ENCODE measurements at regions not wholly inside any gene's neighbourhood (a gene's known extent, or its start where the extent isn't known, plus 50 kb on each side); places are given as distances from the start of the nearest gene placed in this dataset.

- no peak for DNase-seq
- H3K4me2 ChIP-seq: 0 out of 2 replicates have a peak overlapping the region, but pooled peaks have one; percentile 33
- H2AFZ ChIP-seq (ENCODE audit: low read depth): no peak overlapping the region
- POLR2A ChIA-PET: interaction anchor here (0.7 kb wide), 1 partner anchor 110 kb away, joined by 3 read pairs; no protein-coding TSS in a partner anchor
- no peaks in the 10 kb centered on the region for H3K79me2 ChIP-seq (ENCODE audit: insufficient read depth)
- no peaks in the 10 kb centered on the region for H4K20me1 ChIP-seq (ENCODE audit: insufficient read depth)
- no peaks in the 10 kb centered on the region for H3K9me3 ChIP-seq
- no peaks in the 10 kb centered on the region for H3K27me3 ChIP-seq (ENCODE audit: insufficient read depth)
- 89% methylated on average over 4 of the region's 4 CpGs for WGBS (ENCODE audit: low lambda C conversion rate)
- H3F3A ChIP-seq (replicated peaks; ENCODE audit: insufficient read depth): no peaks in the 10 kb centered on the region
- no peaks in the 10 kb centered on the region for H3K9me2 ChIP-seq
- peaks cover 8 to 15% of the 10 kb centered on the region in 2 experiments; a peak in 2 of 4 replicates for H3K4me1 ChIP-seq (ENCODE audit: control insufficient read depth in 1 of 2, insufficient read depth in 2 of 2, low read depth in 1 of 2, low read length in 1 of 2)
- peak overlapping the region in 1 of 2 experiments; percentile 42; a peak in 2 of 4 replicates for H3K27ac ChIP-seq (ENCODE audit: low read depth in 2 of 2, low read length in 1 of 2)
- CTCF ChIA-PET: interaction anchor here (1.4 kb wide), 1 partner anchor 107 kb away, joined by 3 read pairs; no protein-coding TSS in a partner anchor
- no peak overlapping the region for H3K9ac ChIP-seq
- no peaks in the 10 kb centered on the region for H3K36me3 ChIP-seq (replicated peaks in 1 of 2; ENCODE audit: control insufficient read depth in 1 of 2, insufficient read depth in 2 of 2, low read length in 1 of 2)
- H3K4me3 ChIP-seq (ENCODE audit: low read depth in 2 of 2, low read length in 1 of 2): no peak overlapping the region
- TF ChIP-seq, protein P1, sequence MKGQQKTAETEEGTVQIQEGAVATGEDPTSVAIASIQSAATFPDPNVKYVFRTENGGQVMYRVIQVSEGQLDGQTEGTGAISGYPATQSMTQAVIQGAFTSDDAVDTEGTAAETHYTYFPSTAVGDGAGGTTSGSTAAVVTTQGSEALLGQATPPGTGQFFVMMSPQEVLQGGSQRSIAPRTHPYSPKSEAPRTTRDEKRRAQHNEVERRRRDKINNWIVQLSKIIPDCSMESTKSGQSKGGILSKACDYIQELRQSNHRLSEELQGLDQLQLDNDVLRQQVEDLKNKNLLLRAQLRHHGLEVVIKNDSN (IDR thresholded peaks at IDR 0.05; ENCODE audit: borderline replicate concordance, low read depth): no peak
- TF ChIP-seq RFX5 (IDR thresholded peaks at IDR 0.05; ENCODE audit: low read length) (no peak), GATA2 (CRISPR knock-in tag; IDR thresholded peaks at IDR 0.05) (no peak), TEAD4 (IDR thresholded peaks at IDR 0.05; ENCODE audit: borderline replicate concordance, insufficient read depth) (no peak)
These were observed 113.7 kb upstream of the SPRED2 start for GRCh38 chr2:65545837-65546805.

GRCh38 chr2:65541773-65542172, 109.4 kb upstream of the SPRED2 start:
- TF ChIP-seq, protein P1 (IDR thresholded peaks at IDR 0.05; ENCODE audit: borderline replicate concordance, low read depth): no peak
- TF ChIP-seq MXI1 (IDR thresholded peaks at IDR 0.05; ENCODE audit: low read depth, low read length) (no peak), FOXM1 (IDR thresholded peaks at IDR 0.05; ENCODE audit: low read depth) (no peak), JUND (IDR thresholded peaks at IDR 0.05) (no peak), TEAD4 (IDR thresholded peaks at IDR 0.05; ENCODE audit: borderline replicate concordance, insufficient read depth) (no peak), SIN3A (IDR thresholded peaks at IDR 0.05; ENCODE audit: borderline replicate concordance, low read depth, low read length) (no peak), TCF12 (IDR thresholded peaks at IDR 0.05) (no peak), MEF2A (IDR thresholded peaks at IDR 0.05; ENCODE audit: borderline replicate concordance, low read depth) (no peak), TAF1 (IDR thresholded peaks at IDR 0.05; ENCODE audit: borderline replicate concordance, low read depth, low read length) (no peak), YY1 (IDR thresholded peaks at IDR 0.05; ENCODE audit: low read depth) (no peak), MAX (IDR thresholded peaks at IDR 0.05; ENCODE audit: low read depth) (no peak), RXRA (IDR thresholded peaks at IDR 0.05; ENCODE audit: borderline replicate concordance, low read depth) (no peak), NRF1 (IDR thresholded peaks at IDR 0.05; ENCODE audit: low read depth, low read length) (no peak), SMC3 (IDR thresholded peaks at IDR 0.05; ENCODE audit: low read depth, low read length) (no peak), RCOR1 (IDR thresholded peaks at IDR 0.05; ENCODE audit: low read length) (no peak), GATA2 (CRISPR knock-in tag; IDR thresholded peaks at IDR 0.05) (no peak), ELF1 (IDR thresholded peaks at IDR 0.05) (no peak)
- TF ChIP-seq, protein P2, sequence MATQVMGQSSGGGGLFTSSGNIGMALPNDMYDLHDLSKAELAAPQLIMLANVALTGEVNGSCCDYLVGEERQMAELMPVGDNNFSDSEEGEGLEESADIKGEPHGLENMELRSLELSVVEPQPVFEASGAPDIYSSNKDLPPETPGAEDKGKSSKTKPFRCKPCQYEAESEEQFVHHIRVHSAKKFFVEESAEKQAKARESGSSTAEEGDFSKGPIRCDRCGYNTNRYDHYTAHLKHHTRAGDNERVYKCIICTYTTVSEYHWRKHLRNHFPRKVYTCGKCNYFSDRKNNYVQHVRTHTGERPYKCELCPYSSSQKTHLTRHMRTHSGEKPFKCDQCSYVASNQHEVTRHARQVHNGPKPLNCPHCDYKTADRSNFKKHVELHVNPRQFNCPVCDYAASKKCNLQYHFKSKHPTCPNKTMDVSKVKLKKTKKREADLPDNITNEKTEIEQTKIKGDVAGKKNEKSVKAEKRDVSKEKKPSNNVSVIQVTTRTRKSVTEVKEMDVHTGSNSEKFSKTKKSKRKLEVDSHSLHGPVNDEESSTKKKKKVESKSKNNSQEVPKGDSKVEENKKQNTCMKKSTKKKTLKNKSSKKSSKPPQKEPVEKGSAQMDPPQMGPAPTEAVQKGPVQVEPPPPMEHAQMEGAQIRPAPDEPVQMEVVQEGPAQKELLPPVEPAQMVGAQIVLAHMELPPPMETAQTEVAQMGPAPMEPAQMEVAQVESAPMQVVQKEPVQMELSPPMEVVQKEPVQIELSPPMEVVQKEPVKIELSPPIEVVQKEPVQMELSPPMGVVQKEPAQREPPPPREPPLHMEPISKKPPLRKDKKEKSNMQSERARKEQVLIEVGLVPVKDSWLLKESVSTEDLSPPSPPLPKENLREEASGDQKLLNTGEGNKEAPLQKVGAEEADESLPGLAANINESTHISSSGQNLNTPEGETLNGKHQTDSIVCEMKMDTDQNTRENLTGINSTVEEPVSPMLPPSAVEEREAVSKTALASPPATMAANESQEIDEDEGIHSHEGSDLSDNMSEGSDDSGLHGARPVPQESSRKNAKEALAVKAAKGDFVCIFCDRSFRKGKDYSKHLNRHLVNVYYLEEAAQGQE (IDR thresholded peaks at IDR 0.05; ENCODE audit: low read depth, low read length): no peak
- TF ChIP-seq, protein P3, sequence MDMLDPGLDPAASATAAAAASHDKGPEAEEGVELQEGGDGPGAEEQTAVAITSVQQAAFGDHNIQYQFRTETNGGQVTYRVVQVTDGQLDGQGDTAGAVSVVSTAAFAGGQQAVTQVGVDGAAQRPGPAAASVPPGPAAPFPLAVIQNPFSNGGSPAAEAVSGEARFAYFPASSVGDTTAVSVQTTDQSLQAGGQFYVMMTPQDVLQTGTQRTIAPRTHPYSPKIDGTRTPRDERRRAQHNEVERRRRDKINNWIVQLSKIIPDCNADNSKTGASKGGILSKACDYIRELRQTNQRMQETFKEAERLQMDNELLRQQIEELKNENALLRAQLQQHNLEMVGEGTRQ (IDR thresholded peaks at IDR 0.05; ENCODE audit: borderline replicate concordance, low read depth, low read length): no peak
- Histone ChIP-seq H3K79me2 (ENCODE audit: insufficient read depth) (no peaks in the 10 kb centered on the region), H3K4me2 (no peak overlapping the region), H3F3A (replicated peaks; ENCODE audit: insufficient read depth) (no peaks in the 10 kb centered on the region), H2AFZ (ENCODE audit: low read depth) (no peak overlapping the region), H3K9ac (no peak overlapping the region), H3K27ac (ENCODE audit: low read depth in 2 of 2, low read length in 1 of 2) (no peak overlapping the region), H4K20me1 (ENCODE audit: insufficient read depth) (no peaks in the 10 kb centered on the region), H3K27me3 (ENCODE audit: insufficient read depth) (no peaks in the 10 kb centered on the region), H3K9me2 (no peaks in the 10 kb centered on the region), H3K36me3 (replicated peaks in 1 of 2; ENCODE audit: control insufficient read depth in 1 of 2, insufficient read depth in 2 of 2, low read length in 1 of 2) (no peaks in the 10 kb centered on the region), H3K4me3 (ENCODE audit: low read depth in 2 of 2, low read length in 1 of 2) (no peak overlapping the region), H3K4me1 (ENCODE audit: control insufficient read depth in 1 of 2, insufficient read depth in 2 of 2, low read depth in 1 of 2, low read length in 1 of 2) (peaks cover 8 to 18% of the 10 kb centered on the region in 2 experiments; a peak in 3 of 4 replicates), H3K9me3 (no peaks in the 10 kb centered on the region)
- CTCF ChIA-PET: interaction anchor here (1.0 to 2.6 kb wide), 2 partner anchors 82 to 276 kb away, joined by 4 to 8 read pairs; no protein-coding TSS in a partner anchor
- 96% methylated on average over 6 of the region's 6 CpGs for WGBS (ENCODE audit: low lambda C conversion rate)
- no peak for DNase-seq
- POLR2A ChIA-PET: no interaction called here
